ENCODE measurements at regions not wholly inside any gene's neighbourhood (a gene's known extent, or its start where the extent isn't known, plus 50 kb on each side); places are given as distances from the start of the nearest gene placed in this dataset.

- TF ChIP-seq POLR2A (IDR thresholded peaks at IDR 0.05), result no peak
- no peak for TF ChIP-seq CTCF (IDR thresholded peaks at IDR 0.05)
These were observed 112.7 kb upstream of the UBL3 start for GRCh38 chr13:29963089-29963488.
